Fibroblast of gingiva (primary cell): ENCODE measurements at regions not wholly inside any gene's neighbourhood (a gene's known extent, or its start where the extent isn't known, plus 50 kb on each side); places are given as distances from the start of the nearest gene placed in this dataset.

Experiments
- DNase-seq: peaks from one replicate; pipeline ENCODE4 v3.0.0-alpha.2; 2011; ENCODE audit warnings: low read depth

DNA sequence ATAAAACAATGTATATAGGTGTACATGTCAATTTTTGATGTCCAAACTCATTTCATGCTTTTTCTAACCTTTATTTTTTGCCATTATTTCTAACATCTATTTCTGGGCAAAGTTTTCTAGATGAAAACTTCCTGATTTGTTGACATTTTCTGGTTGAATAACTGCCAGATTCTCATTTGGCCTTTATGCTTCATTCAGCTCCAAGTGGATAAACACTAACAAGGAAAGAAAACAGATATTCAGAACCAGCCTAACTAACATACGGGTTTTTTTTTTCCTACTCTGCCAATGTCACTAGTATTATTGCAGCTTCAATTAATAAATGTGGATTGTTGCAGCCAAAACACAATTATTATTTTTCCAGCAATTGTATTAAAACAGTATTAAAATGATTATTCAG lies 50.9 kb upstream of the RAP1GDS1 start:
- DNase-seq = no peak

DNA sequence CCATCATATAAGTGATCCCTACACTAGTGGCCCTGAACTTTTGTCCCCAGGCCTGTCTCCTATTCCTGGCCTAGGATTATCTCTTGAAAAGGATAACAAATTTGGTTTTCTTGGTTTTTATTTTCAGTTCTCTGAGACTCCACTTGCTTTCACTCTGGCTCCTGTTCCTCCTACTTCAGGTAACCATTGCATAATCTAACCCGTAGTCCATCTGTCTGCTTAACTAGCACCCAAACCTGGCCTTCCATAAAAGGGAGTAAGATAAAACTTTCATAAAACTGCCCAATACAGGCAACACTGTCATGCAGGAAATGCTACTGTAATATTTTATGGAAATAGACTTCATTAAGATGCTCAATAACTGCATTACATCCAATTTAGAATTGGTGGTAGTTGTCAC lies 52.1 kb upstream of the RAP1GDS1 start:
- no peak for DNase-seq

- DNase-seq = no peak
Measured at GRCh38 chr4:98204236-98204553, 57.0 kb upstream of the RAP1GDS1 start.

GRCh38 chr4:98203332-98204235 lies 57.6 kb upstream of the RAP1GDS1 start:
- no peak for DNase-seq

DNA sequence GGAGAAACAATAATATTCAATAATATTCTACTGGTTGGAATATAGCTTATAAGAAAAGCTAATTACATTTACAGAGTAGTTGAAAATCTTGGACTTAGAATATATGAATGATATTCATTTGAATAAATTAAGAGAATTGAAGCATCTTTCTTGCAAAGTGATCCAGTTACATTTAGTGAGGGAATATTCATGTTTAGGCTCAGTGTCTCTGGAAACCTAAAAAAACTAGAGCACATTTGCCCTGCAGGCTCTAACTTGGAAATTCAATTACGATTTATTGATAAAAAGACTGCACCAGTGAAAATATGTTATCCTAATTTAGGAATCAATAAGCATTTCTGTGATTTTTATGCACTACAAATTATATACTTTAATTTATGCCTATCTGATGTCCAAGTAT lies 58.3 kb upstream of the RAP1GDS1 start:
- no peak for DNase-seq

DNA sequence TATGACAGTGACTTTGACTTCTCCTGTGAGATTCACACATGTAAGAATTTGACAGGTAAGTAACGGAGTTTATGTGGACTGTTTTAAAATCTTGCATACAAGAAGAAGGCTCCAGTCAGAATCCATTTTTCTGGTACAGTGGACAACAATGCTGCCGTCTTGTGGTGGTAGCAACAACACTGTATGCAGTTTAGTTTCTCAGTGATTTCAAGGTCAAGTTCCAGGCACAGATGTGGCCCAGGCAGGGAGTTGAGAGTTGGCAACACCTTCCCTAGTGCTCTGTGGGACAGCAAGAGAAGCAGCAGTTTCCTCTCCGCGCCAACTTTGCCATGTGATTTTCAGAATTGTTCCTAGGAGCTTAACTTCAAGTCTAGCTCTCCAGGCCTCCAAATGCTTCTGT lies 56.0 kb upstream of the STPG2 start:
- peak; percentile 3 for DNase-seq

- DNase-seq = no peak
Measured at GRCh38 chr4:98195005-98195404, 51.7 kb upstream of the STPG2 start.

DNA sequence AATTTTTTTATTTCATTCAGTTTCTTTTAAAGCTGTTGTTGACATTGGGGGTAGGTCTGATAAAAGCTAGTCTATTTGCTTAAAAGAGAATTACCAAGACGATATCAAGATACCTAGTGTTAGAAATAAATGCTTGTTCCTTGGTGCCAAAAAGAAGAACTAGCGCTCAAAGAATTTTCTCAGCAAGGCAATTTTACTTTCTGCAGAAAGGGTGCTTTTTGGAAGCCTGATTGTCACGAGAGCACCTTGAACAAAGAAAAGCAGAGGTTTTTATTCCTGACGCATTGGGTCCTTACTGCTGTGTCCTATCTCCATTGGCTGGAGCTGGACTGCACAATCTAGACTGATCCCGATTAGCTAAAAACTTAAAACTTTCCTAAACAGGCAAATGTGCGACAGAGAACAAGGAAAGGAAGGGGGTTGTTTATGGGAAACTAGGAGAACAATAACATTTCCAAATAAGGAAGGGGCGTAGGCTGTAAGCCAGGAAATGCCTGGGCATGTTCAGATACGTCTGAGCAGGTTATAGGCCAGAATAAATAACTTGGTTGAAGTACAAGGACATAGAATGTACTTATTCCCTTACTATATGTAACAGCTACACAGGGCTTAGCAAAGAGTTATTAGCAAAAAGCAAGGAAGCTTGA lies 50.3 kb upstream of the STPG2 start:
- DNase-seq = no peak
